HG02852 (cell line): ENCODE measurements at regions not wholly inside any gene's neighbourhood (a gene's known extent, or its start where the extent isn't known, plus 50 kb on each side); places are given as distances from the start of the nearest gene placed in this dataset.

Experiments used
- ATAC-seq: cut with Tn5 transposase; IDR thresholded peaks from one replicate; pipeline ENCODE4 v1.9.1; 2021; ENCODE audit warnings: mild to moderate bottlenecking, moderate library complexity; ENCODE audit not compliant: unreplicated experiment

DNA sequence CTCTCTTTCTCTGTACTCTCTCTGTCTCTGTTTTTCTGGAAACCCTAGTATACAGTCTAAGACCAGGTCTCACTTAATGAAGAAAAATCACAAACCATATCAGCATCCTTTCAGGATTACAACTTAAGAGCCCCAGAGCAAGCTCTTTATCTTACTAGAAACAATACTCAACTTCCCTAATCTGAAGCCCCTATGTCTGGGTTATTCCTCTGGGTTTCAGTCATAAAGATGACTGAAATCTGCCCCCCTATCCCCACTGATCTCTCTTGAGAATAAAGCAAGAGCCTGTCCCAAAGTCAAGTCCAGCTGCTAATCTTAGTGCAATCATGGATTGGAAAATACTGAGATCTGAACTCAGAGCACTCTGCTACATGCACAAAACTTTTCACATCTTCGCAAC, 53.9 kb upstream of the PICALM start:
- no peak for ATAC-seq

DNA sequence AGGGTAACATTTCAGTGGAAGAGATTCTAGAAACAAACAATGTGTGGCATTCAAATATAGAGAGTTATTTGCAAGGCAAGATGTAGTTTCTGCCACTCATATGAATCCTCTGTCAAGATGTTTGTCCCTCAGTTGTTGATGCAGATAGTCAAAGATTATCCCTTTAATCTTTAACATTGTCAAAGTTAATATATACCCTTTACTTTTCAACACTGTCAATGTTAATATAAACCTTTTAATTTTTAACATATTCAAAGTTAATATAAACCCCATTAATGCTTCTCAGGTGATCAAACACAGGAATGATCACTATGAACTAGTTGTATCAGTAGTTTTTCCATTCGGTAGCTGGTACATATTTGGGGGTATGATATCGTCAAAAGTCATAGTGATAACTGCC, 51.9 kb upstream of the PICALM start:
- ATAC-seq, result no peak

DNA sequence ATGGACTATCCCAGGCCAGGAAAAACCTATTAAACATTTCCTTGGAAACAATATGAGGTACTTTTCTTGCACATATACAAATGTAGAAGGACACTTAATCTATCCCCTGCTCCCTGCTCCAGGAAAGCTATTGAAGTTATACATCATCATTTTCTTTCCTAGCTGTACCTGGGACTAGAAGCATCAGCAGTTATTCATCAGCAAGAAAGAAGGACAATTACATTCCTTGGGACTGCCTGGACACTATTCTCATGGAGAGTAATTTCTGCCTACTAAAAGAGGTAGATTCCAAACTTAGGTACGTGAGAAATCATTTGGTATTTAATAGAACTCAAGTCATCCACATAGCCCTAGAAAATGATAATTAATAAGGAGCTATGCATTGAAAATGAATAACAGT, 51.0 kb upstream of the PICALM start:
- ATAC-seq, result no peak

DNA sequence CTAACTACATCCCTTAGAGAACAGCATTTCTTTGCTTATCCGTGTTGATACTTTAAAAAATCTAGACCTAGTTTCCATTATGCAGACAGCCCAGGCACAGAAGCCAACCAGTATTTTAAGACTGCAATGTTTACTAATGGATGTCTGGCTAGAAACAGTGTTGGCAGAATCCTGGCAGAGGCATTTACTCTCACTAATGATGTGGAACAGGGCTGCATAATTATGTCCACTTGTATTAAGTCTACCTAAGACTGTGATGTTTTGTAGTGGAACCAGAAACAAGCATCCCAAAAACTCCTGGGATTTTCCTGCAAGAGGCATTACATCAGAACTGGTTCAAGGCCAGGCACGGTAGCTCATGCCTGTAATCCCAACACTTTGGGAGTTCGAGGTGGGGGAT, 50.2 kb upstream of the PICALM start:
- no peak for ATAC-seq
